Islet of Langerhans (tissue), 1 donor: ENCODE measurements at regions not wholly inside any gene's neighbourhood (a gene's known extent, or its start where the extent isn't known, plus 50 kb on each side); places are given as distances from the start of the nearest gene placed in this dataset.

ENCODE experiments used
- FAIRE-seq: peaks from one replicate; lab custom pipeline; 2011; peaks lifted over from hg19 to GRCh38; lab: Jason Lieb, UNC

DNA sequence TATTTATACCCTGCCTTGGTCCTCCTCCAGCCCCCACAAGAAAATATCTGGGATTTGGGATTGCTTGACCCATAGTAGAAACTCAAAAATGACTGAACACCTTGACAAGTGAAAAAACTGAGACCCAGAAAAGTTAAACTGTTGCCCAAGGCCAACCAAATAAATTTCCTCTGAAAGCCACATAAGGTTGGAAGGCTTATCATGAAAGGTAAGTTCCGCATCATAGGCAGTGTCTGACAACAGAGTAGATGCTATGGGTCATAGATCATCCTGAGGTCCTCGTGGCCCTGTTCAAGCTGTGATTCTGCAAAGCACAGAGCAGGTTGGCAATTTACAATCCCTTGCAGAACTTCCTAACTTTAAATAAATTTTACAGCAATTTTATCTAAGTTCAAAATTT, 140.8 kb upstream of the TSC22D2 start:
- FAIRE-seq, result no peak

DNA sequence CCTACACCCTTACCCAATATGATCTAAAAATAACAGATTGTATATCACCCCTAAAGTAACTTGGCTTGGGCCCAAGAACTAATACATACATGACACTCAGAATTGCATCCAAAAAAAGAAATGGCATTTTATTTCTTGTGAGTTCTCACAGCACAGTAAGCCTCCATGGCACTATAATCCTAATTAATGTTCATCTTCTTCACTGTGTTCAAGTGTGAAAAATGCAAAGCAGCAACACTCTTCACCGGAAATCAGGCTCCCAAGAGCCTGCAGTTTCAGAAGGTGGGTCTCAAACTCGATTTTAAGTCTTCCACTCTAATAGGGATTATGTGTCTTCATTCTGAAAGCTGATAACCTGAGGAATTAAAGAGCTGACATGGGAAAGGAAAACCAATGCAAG, 142.8 kb upstream of the TSC22D2 start:
- no peak for FAIRE-seq

DNA sequence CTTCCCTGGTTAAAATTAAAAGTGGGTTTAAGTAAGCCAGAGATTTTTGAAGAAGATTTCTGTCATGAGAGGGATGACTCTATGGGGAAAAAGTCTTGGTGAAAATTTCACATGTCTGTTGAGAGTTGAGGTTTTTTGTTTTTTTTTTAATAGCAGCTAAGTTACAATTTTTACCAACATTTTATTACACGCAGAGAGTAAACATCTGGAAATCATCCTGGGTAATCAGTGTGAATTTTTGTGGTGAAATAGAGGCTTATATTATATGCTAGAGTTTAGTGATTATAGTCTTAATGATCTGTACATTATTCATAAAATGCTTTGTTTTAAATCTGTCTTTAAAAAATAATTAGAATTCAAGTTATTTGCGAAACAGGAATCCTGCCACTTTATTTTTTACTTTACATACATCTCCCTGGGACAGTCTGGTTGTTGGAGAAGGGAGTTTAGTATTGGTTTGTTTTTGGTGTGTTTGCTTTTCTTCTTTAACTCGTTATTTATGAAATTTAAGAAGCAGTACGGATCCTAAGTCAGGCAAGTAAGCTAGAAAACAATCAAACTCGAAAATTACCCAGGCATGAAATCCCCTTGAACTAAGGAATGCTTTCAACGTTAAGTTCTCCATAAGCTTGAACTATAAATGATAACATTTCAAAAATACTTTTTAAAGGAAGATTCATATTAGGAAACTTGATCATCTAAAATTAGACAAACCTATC, 143.4 kb upstream of the TSC22D2 start:
- no peak for FAIRE-seq

DNA sequence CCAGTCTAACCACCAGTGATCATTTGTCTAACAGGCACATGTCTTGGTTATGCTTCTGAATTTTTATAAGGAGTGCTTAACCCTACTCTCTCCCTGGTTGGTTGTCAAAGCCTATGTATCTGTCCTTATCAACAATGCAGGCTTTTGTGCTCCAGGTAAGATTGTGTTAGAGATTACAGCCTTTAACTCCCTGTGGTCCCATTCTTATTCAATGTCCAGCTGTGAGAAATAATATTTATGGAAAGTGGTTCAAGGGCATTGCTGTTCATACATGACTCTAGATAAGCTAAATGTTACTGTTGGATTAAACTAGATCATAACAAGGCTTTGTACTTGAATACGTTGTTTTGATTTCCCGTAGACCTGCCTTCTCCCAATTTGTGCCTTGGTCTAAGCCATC, 146.1 kb upstream of the TSC22D2 start:
- FAIRE-seq, result no peak

DNA sequence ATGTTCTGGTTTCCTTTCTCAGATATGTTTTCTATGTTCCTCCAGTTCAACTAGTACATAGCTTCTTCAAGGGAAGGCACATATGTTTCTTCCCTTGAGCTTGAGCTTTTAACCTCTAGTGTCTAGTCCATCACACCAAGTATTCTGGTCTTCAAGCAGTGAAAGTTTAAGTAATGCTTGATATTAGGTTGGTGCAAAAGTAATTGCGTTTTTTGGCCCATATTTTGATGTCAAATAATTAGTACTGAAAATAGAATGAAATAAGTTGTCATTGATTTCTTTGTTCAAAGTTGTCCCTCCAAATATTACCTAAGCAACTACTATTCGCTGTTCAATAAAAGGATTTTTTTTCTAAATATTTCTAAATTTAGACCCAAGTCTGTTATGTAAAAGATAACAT, 146.7 kb upstream of the TSC22D2 start:
- FAIRE-seq, result no peak

DNA sequence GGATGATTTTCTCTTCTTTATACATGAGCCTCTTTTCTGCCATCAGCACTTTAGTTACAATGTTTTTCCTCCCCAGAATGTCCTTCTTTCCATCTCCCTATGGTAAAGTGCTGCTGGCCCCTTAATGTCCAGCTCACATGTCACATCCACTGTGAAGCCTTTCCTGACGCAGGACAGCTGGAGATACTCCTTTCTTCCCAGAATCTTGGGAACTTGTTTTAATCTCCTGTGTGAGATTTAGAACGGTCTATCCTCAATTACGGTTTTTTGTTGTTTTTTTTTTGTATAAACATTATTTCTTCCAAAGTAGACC, 147.7 kb upstream of the TSC22D2 start:
- no peak for FAIRE-seq

DNA sequence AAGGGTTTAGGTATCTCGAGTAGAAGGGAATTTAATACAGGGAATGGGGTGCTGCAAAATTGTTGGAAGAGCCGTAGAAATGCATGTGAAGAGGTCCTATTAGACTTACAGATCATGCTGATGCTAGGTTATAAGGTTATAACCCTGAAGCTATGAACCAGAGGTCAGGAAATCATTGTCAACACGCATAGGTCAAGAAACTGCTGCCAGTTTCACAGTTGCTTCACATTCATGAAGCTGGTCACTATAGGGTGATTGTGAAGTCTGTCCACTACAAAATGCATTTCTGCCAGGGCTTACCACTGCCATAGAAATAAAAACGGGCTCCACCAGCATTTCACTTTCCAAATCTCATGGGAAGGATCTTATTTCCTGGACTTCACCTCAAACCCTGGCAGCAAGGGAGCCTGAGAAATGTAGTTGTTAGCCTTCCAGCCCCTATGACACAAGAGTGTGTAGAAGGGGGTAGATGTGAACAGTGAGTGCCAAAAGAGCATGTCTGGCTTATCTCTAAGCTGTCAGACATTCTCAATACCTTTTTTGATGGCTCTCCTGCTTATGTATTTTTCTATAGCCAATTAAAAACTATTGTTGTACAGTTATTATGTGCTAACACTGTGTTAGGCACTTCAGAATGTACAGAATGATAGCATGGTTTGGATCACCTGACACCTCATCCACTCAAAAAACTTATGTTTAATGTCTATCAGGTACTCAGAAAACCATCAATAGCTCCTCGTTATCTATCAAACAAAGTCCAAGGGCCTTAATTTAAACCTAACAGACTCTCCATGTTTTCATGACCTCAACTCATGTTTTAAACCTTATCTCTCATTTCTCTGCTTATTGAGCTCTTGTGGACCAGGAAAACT, 148.3 kb upstream of the TSC22D2 start:
- FAIRE-seq, result no peak

DNA sequence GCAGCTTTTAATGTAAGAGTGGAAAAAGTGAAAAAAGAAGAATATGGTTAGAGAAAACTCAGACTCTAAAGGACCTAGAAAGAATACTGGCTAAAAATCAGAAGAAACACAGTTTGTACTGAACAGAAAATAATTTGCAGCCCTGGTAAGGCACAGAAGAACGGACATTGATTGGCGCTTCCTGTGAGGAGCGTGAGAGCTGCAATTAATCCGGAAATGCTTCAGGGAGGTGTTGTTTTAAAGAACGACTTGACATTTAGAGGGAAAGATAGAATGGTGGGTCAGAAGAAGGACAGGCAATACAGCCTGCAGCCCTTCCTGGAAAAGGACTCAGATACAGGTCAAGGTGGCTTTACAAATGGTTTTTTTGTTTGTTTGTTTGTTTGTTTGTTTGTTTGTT, 151.3 kb upstream of the TSC22D2 start:
- no peak for FAIRE-seq

DNA sequence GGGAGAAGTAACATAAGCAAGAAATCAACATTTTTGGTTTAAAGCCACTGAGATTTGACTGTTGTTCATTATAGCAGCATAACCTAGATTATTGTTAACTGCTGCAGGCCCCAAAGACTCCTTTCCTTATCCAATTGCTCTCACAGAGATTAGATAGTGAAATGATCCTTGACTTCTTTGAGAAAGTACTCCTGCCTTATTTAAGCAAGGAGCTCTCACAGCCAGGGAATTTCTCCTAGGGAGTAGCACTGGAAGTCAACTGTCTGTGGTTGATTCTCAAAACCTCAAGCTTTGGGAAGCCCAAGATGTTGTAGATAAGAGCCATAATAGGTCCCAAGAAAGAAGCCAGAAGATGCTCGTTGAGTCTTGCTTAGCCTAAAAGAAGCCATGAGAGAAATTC, 151.8 kb upstream of the TSC22D2 start:
- no peak for FAIRE-seq

DNA sequence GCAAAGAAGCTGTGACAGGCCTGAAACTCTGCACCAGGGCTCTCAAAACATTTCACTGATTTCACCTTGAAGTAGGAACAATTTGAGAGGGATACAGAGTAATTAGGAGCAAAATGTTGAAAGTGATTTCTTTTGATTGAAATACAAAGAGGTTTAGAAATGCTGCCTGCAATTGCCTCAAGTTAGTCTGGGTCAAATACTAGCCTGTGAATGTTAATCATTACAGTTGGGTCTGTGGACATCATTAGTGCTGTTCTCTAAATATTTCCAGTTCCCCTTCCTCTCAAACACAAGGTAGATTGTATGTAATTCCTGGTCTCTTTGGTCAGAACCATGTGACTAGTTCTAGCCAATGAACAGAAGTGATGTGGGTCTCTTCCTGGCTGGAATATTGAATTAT, 152.3 kb upstream of the TSC22D2 start:
- FAIRE-seq, result no peak

DNA sequence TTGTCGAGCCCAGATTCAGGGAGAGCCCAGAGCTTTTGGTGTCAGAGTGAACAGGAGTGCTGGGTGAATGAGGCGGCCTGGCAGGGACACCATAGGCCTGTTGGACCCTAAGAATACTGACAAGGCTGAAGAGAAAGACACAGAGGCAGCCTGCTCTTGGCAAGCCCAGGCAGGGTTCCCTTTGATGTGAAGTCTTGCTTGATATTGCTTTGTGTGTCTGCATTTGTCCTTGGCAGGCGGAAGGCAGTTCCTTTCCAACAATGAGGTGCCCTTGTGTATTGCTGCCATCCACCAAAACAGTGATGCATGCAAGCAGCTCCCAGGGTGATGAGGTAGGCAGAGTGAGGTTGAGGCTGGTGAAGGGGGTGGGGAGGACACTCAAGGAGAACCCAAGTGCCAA, 152.7 kb upstream of the TSC22D2 start:
- no peak for FAIRE-seq

DNA sequence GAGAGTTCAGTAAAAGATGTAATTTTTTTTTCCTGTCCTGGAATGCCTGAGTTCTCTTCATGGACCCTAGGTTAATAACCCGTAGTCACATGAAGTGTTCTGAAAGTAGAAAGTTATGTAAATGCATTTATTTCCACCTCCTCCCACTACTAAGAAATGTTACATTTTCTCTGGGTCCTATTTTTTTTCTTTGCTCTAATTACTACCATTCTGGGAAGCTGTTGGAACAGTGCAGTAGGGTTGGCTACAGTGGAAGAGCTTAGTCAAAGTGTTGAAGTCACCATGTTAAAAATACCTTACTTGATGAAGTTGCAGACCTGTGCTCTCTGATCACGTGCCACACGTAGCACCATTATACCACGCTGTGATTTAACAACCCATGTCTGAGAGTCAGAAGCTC, 153.8 kb upstream of the TSC22D2 start:
- FAIRE-seq, result no peak

DNA sequence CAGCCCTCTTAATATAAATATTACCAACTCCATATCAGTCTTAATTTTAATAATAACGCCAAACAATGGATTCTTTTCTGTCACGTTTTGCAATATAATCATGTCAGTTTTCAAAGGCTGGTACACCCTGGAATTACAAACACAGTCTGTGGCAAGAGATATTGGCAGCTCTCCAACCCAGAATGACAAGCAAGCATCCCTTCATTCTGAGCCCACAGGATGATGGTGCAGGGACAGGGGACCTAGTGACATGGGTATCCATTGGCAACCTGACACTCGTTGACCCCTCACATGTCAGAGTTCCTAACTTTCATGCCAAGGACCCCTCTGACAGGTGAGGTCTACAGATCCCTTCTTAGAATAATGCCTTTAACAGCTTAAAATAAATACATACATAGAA, 154.5 kb upstream of the TSC22D2 start:
- no peak for FAIRE-seq

DNA sequence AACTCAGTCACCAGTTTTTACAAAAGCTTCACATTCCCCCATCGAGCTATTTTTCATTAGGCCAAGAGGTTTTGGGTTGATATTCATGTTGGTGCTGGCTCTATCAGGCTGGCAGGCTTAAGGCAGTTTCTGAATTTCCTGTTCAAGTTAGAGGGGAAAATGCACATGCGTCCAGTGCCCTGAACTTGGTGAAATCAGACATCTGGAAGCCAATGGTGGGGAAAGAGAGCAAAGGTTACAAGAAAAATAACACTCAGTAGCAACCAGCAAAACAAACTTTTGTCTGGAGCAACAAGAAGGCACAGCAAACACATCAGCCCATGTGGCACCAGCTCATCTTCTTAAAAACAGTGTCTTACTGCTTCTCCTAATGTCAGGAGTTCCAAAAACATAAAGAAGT, 155.6 kb upstream of the TSC22D2 start:
- no peak for FAIRE-seq

DNA sequence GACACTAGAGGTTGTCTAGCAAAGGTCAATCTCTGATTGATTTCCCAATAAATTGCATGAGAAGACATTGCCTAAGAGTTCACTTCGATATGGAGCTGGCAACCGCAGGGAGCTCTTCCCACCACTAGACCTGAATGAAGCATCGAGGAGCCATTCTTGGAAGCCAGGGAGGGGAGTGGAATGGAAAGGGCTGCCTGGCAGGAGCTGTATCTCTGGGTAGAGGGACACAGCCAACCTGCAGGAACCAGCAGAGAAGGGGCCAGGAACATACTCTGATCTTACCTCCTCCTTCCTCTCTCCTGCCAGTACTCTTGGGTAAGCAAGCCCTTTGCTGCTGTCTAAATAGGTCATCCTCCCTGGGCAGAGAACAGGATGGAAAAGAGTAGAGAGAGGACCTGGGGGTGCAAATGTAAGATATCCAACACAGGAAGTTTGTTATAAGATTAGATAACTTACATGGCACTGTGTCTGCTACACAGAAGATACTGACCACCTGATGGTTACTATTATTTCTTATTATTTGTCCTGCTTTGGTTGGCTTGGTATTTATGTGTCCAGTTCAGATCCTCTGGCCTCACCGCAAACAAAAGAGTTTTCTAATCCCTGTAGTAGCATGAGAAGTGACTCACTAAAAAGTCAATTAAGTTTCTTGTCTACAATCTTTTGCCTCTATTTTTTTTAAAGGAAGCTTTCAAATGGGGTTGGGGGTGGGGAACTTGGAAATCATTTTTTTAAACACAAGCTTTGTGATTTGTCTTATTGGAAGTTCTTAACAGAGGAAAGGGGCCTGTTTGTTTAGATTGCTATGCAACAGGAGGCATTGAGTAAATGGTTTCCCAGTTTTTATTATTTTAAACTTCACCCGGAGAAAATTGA, 156.7 kb upstream of the TSC22D2 start:
- FAIRE-seq, result no peak

DNA sequence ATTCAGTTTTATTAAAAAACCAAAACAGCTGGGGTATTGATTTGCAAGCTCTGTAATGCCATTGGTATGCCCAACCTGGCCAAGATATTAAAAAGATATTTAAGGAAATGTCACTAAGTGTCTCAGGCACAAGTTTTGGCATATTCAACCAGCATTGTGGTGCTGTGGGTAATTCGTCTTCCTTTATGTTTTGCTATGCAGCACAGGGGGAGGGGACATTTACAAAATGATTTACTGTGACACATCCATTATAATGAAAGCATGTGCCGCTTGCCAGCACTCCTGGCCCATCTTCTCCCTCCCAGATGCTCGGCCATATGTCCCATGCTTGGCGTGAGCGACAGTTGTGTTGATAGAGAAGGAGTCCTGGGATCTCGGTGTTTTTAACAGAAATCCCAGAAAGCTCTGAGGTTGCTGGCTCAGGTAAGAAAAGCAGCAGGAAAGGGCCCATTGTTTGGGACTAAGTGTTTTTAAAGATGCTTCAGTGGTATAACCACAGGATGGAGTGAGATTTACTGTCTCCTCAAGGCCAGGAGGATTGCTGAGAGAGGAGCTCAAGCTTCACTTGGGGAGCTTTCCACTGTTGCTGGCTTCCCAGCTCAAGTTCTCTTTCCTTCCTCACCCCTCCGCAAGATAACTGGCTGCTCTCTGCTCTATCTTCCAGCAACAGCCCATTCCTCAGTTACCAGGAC, 158.2 kb upstream of the TSC22D2 start:
- no peak for FAIRE-seq

DNA sequence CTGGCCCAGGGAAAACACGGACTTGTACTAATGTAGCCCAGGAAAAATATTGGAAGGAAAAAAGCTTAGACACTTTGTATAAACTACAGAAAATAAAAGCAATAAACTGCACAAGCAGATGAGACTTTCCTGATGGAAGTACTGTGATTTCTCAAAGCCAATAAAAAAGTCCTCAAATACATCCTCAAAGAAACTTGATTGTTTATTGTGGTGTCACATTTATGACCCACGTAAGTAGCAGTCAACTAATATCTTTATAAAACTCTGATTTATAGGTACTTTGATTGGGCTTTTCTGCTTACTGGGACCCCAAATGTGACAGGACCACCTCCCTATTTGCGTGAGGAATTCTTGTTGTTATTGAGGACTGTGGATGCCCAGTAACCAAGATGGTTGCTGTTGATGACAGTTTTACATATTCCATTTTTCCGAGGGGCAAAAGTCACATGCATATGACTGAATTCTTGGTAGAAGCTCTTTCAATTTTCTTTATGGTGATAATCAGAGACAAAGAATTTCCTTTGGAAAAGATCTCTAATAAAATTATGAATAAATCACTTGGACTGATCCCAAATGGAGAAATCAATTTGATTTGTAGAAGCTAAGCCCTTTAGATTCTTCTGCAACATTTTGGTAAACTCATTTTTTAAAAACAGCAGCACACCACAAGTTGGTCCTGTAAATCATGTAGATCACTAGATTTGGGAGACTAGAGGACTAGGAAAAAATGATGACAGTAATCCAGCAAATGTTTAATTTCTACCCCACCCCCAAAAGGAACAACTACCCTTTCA, 159.0 kb upstream of the TSC22D2 start:
- no peak for FAIRE-seq

DNA sequence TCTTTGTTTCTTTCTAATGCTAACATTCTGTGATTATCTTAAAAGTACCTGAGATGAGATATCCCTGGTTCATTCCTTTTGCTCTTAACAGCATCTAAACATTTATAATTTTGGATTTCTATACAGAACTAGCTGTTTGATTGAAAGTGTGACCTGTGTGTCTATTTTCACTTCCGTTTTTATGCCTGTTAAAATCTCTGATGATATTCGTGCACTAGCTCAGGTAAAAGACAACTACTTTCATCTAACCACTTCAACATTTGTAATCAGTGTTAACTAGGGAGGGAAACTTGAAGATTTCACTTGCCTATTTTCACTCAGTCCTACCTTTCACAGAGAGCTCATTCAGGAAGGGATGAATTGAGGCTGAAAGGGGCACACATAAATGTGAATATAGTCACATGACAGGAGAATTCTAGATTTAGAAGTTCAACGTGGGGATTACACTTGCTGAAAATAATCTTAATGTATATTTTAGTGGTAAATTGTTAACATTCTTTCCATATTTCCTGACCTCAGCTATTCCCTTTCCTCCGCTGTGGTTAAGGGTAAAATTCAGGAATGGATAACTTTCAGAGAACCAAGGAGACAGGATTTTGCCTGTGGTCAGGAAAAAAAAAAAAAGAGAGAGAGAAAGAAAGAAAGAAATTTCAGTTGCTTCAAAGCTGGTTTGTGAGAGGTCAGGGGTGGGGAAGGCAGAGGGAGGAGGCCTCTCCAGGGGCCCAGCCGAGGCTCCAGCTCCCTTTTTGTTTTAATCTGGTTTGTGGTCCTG, 159.8 kb upstream of the TSC22D2 start:
- FAIRE-seq, result no peak

DNA sequence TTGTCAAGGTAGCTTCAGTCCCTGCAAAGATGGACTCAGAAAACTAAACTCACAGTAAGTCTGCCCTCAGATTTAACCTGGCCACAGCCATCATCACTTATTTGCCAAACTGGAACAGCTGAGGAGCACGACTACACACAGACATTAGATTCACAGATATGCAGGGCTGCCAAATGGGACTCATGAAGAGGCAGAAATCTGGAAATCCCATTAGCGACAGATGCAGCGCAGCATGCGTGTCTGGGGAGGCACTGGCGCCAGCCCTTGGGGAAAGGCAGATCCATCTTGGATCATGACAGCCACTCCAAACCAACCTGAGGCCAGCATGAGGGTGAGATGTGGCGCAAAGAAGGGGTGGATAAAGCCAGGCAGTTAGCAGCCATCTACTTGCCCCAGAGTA, 160.7 kb upstream of the TSC22D2 start:
- no peak for FAIRE-seq

DNA sequence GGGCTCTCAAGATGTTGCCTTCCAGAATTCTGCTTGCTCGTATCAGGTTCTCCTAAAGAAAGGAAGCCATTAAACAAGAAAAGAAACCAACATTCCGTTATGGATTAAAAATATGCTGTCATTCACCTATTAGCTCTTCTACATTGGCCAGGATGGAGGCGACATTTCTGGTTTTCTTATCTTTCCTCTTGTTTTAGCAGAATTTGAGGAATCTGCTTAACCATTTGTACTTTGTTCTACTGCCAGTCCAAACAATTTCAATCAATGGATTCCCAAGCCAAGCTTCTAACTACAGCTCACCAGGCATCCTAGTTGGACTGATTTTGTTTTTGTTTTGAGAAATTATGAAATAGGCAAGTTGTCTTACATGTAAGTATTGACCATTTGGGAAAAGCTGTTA, 164.6 kb upstream of the TSC22D2 start:
- FAIRE-seq, result no peak
